ENCODE measurements at regions not wholly inside any gene's neighbourhood (a gene's known extent, or its start where the extent isn't known, plus 50 kb on each side); places are given as distances from the start of the nearest gene placed in this dataset.

DNA sequence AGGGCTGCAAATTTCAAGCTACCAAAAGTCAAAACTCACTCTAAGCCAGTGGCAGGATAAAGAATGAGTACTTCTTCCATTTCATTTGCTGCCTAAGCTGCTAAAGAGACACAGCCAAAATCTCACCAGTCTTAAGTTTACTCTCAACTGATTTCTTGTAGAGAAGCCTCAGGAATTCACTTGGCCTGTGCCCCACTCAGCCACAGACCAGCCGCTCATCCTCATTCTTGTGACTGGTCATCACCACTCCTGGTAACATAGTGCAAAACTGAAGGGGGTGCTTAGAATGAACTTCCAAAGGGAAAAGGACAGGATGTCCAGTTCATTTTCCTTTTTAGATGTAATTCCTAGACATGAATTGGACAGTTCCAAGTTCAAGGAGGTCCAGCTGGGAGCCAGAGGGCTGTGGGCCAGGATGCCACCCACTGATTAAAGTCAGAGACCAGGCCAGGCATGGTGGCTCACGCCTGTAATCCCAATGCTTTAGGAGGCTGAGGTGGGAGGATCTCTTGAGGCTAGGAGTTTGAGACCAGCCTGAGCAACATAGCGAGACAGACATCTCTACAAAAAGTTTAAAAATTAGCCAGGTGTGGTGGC, 72.7 kb upstream of the RANBP3L start:
- TF ChIP-seq, protein P1, sequence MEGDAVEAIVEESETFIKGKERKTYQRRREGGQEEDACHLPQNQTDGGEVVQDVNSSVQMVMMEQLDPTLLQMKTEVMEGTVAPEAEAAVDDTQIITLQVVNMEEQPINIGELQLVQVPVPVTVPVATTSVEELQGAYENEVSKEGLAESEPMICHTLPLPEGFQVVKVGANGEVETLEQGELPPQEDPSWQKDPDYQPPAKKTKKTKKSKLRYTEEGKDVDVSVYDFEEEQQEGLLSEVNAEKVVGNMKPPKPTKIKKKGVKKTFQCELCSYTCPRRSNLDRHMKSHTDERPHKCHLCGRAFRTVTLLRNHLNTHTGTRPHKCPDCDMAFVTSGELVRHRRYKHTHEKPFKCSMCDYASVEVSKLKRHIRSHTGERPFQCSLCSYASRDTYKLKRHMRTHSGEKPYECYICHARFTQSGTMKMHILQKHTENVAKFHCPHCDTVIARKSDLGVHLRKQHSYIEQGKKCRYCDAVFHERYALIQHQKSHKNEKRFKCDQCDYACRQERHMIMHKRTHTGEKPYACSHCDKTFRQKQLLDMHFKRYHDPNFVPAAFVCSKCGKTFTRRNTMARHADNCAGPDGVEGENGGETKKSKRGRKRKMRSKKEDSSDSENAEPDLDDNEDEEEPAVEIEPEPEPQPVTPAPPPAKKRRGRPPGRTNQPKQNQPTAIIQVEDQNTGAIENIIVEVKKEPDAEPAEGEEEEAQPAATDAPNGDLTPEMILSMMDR (optimal IDR thresholded peaks at IDR 0.05 in 1 of 3, IDR thresholded peaks at IDR 0.05 in 1 of 3, conservative IDR thresholded peaks at IDR 0.05 in 1 of 3; ENCODE audit: extremely low read depth in 1 of 3, insufficient read depth in 2 of 3, low read length in 3 of 3): no peak
- no peak for TF ChIP-seq EZH2 (IDR thresholded peaks at IDR 0.05; ENCODE audit: low read length)

All from keratinocyte (primary cell).